A673 (cell line): ENCODE measurements at regions not wholly inside any gene's neighbourhood (a gene's known extent, or its start where the extent isn't known, plus 50 kb on each side); places are given as distances from the start of the nearest gene placed in this dataset.

Source experiments
- BruUV-seq: library from RNA; stranded (reverse); fragments of 400-500 nt; replicated peaks from 2 replicates; lab custom pipeline; 2021; lab: Mats Ljungman, UMichigan
- CTCF ChIA-PET: fragments of 300-600 bp; sonication (Branson Sonifier 250); formaldehyde crosslinking; loops from one replicate; lab custom pipeline; 2022; ENCODE audit warnings: antibody characterized with exemption; lab: Charles Lee
- POLR2A ChIA-PET: fragments of 300-600 bp; sonication (Branson Sonifier 250); formaldehyde crosslinking; loops from one replicate; lab custom pipeline; 2022; ENCODE audit warnings: antibody characterized with exemption; ENCODE audit not compliant: low non-redundant PET; lab: Charles Lee
- DNase-seq: peaks from one replicate; pipeline ENCODE4 v3.0.0-alpha.2; 2015; ENCODE audit warnings: low spot score
- H3K27ac ChIP-seq: fragments of 200-600 bp; sonication (generic); 2 replicates; pipeline ENCODE4 v1.5.1; 2016; ENCODE audit warnings: mixed run types, low read depth, mild to moderate bottlenecking, mixed read lengths, antibody characterized with exemption, low read length; ENCODE audit not compliant: poor library complexity, severe bottlenecking
- H3K27me3 ChIP-seq: fragments of 200-600 bp; sonication (generic); replicated peaks from 2 replicates; pipeline ENCODE4 v1.6.1; 2017; ENCODE audit warnings: mixed run types, low read depth, mild to moderate bottlenecking, mixed read lengths, antibody characterized with exemption, low read length; ENCODE audit not compliant: insufficient read depth, poor library complexity
- H3K36me3 ChIP-seq: fragments of 200-600 bp; sonication (generic); 2 replicates; pipeline ENCODE4 v1.6.1; 2016; ENCODE audit warnings: mixed run types, mild to moderate bottlenecking, mixed read lengths, antibody characterized with exemption, low read length; ENCODE audit not compliant: insufficient read depth, poor library complexity, severe bottlenecking
- H3K4me1 ChIP-seq: fragments of 200-600 bp; sonication (generic); 2 replicates; pipeline ENCODE4 v1.6.1; 2017; ENCODE audit warnings: mixed run types, mild to moderate bottlenecking, mixed read lengths, antibody characterized with exemption, low read length; ENCODE audit not compliant: insufficient read depth, poor library complexity, severe bottlenecking
- H3K4me3 ChIP-seq: fragments of 200-600 bp; sonication (generic); 2 replicates; pipeline ENCODE4 v1.5.1; 2016; ENCODE audit warnings: low read depth, mixed run types, mild to moderate bottlenecking, mixed read lengths, low read length; ENCODE audit not compliant: poor library complexity, severe bottlenecking
- H3K9me3 ChIP-seq: fragments of 200-600 bp; sonication (generic); 2 replicates; pipeline ENCODE4 v1.6.1; 2016; ENCODE audit warnings: mixed run types, low read depth, mild to moderate bottlenecking, mixed read lengths, antibody characterized with exemption, low read length; ENCODE audit not compliant: poor library complexity, severe bottlenecking
- EZH2 ChIP-seq: fragments of 200-600 bp; sonication (generic); IDR thresholded peaks from 2 replicates; pipeline ENCODE4 v1.6.1; 2017; ENCODE audit warnings: borderline replicate concordance, low read depth, mild to moderate bottlenecking, mixed read lengths, antibody characterized with exemption, low read length; ENCODE audit not compliant: poor library complexity, severe bottlenecking
- intact Hi-C: fragments of 100-400 bp; cut with micrococcal nuclease; formaldehyde crosslinking; loops from one replicate; pipeline ENCODE4 v1.10.0; 2022; ENCODE audit not compliant: unreplicated experiment
- TF ChIP-seq, protein P1 (sequence below): fragments of 300-800, 200-600 bp; sonication (generic); conservative IDR thresholded peaks from 2 replicates; pipeline ENCODE4 v1.5.1; 2017; ENCODE audit warnings: low read depth, mild to moderate bottlenecking, antibody characterized with exemption, low read length, moderate library complexity, mixed read lengths

DNA sequence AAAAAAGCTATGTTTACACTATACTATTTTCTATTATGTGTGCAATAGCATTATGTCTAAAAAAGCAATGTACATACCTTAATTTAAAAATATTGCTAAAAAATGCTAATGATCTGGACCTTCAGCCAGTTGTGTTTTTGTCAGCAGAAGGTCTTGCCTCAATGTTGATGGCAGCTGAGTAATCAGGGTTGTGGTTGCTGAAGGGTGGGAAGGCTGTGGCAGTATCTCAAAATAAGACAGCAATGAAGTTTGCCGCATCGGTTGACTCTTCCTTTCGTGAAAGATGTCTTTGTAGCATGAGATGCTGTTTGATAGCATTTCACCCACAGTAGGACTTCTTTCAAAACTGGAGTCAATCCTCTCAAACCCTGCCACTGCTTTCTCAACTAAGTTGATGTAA is 134.7 kb upstream of the CDYL start:
- Histone ChIP-seq H3K4me3 (no peak overlapping the region), H3K9me3 (no peaks in the 10 kb centered on the region), H3K27ac (no peak overlapping the region), H3K27me3 (no peaks in the 10 kb centered on the region), H3K4me1 (no peaks in the 10 kb centered on the region), H3K36me3 (no peaks in the 10 kb centered on the region)
- intact Hi-C loops = no loop called here
- BruUV-seq = no TSS peak
- DNase-seq = no peak
- TF ChIP-seq, protein P1, sequence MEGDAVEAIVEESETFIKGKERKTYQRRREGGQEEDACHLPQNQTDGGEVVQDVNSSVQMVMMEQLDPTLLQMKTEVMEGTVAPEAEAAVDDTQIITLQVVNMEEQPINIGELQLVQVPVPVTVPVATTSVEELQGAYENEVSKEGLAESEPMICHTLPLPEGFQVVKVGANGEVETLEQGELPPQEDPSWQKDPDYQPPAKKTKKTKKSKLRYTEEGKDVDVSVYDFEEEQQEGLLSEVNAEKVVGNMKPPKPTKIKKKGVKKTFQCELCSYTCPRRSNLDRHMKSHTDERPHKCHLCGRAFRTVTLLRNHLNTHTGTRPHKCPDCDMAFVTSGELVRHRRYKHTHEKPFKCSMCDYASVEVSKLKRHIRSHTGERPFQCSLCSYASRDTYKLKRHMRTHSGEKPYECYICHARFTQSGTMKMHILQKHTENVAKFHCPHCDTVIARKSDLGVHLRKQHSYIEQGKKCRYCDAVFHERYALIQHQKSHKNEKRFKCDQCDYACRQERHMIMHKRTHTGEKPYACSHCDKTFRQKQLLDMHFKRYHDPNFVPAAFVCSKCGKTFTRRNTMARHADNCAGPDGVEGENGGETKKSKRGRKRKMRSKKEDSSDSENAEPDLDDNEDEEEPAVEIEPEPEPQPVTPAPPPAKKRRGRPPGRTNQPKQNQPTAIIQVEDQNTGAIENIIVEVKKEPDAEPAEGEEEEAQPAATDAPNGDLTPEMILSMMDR = no peak
- no peak for TF ChIP-seq EZH2
- CTCF ChIA-PET = no interaction called here
- POLR2A ChIA-PET = no interaction called here

- intact Hi-C loops = no loop called here
- ChIA-PET POLR2A (no interaction called here), CTCF (no interaction called here)
- Histone ChIP-seq H3K9me3 (no peaks in the 10 kb centered on the region), H3K4me1 (no peaks in the 10 kb centered on the region), H3K36me3 (no peaks in the 10 kb centered on the region), H3K4me3 (no peak overlapping the region), H3K27me3 (no peaks in the 10 kb centered on the region), H3K27ac (no peak overlapping the region)
- DNase-seq = no peak
- TF ChIP-seq, protein P1 = no peak
- no peak for TF ChIP-seq EZH2
- no TSS peak for BruUV-seq
These were observed 136.1 kb upstream of the CDYL start for GRCh38 chr6:4640139-4640538.

DNA sequence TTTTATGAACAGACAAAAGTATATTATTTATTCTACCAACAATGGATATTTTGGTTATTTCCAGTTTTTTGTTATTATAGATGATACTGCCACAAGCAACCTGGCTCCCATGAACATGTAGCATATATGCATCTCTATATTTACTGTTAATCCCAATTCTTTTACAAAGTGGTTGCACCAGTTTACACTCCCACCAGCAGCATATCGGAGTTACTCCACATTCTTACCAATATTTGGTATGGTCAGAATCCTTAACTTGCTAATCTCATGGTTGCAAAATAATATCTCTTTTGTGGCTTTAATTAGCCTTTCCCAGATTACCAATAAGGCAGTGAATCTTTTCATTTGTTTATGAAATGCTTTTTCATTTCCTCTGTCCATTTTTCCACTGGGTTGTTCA is 137.6 kb upstream of the CDYL start:
- POLR2A ChIA-PET = no interaction called here
- H3K4me3 ChIP-seq = no peak overlapping the region
- no peak overlapping the region for H3K27ac ChIP-seq
- no peak for DNase-seq
- intact Hi-C loops = no loop called here
- H3K9me3 ChIP-seq = no peaks in the 10 kb centered on the region
- H3K36me3 ChIP-seq = no peaks in the 10 kb centered on the region
- H3K4me1 ChIP-seq = no peaks in the 10 kb centered on the region
- TF ChIP-seq EZH2 = no peak
- TF ChIP-seq, protein P1 = no peak
- no peaks in the 10 kb centered on the region for H3K27me3 ChIP-seq
- CTCF ChIA-PET = no interaction called here
- BruUV-seq = no TSS peak
